Left renal pelvis (tissue), 4 donors: ENCODE measurements at regions not wholly inside any gene's neighbourhood (a gene's known extent, or its start where the extent isn't known, plus 50 kb on each side); places are given as distances from the start of the nearest gene placed in this dataset.

Source experiments
- DNase-seq, 4 donors: peaks; one replicate each; pipeline ENCODE4 v3.0.0-alpha.2; 2013; ENCODE audit warnings: low read depth in 4 of 4, low spot score in 3 of 4

DNA sequence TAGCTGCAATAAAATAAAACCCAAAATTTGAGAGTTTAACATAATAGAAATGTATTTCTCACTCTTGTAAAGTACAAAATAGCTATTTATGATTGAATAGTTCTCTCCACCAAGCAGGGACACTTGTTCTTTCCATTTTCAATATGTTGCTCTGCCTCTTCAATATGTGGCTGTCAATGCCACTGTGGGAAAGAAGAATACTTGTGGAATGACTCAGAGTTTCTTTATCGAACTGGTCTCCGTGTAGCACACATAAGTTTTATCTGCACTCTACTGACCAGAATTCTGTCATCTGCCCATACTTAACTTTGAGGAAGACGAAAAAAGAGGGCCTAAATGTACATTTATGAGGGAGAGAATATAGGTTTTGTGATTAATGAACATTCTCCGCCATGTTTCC is 256.9 kb downstream of the ATXN7L3B start:
- no peak for DNase-seq

DNA sequence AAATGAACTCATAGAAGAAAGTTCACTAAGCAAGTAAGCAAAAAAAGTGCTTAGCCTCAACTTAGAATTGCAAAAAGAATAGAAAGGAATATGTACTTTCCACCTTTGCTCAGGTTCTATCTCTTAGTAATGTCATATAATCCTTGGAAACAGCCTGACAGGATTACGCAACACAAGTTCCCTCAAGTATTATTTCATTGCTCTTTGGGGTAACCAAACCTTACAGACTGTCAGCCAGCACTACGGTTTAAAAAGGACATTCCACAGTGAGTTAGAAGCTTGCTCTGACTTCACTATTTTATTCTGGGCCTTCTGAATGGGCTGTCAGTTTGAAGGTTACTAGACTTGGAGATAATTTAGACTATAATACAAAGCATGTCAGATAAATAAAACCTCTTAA is 264.0 kb downstream of the ATXN7L3B start:
- no peak for DNase-seq

- DNase-seq, result no peak
Measured at GRCh38 chr12:74816398-74817175, 279.0 kb downstream of the ATXN7L3B start.

DNA sequence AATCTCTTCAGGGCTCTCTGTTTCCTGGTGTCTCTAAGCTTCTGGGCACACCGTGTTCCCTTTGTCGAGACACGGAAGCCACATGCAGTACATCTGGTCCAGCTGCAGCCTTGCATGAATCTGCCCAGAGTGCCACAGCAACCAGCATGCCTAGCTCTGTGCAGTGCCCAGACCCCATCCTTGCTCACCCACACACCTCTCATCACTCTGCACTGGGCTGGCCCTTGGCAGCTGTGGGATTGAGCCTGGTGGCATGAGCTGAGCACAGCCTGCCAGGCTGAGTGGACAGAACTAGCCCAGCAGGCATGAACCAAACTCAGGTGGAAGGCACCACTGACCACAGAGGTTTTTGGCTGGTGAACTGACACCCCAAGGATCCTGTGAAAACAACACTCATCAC is 279.9 kb downstream of the ATXN7L3B start:
- DNase-seq, result no peak

DNA sequence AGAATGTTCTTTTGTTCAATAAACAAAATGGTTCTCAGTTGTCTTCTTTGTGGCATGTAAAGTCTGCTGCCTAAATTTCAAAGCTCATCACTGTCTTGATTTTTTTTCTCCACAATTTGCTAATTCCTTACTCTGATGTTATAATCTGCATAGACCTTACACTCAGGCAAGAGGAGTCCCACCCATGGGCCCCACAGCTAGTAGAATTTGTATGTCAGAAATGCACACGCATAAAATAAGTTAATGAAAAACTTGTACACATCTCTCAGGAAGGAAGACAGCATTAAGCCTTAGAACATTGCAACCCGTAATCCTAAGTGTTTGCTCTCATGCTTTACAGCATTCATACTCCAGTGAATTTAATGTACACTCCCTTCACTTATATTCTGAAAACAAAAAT is 280.8 kb downstream of the ATXN7L3B start:
- DNase-seq, result no peak

- DNase-seq, result no peak
Measured at GRCh38 chr12:74820324-74820723, 282.7 kb downstream of the ATXN7L3B start.

GRCh38 chr12:74836567-74836966 is 298.9 kb downstream of the ATXN7L3B start:
- DNase-seq, result no peak

DNA sequence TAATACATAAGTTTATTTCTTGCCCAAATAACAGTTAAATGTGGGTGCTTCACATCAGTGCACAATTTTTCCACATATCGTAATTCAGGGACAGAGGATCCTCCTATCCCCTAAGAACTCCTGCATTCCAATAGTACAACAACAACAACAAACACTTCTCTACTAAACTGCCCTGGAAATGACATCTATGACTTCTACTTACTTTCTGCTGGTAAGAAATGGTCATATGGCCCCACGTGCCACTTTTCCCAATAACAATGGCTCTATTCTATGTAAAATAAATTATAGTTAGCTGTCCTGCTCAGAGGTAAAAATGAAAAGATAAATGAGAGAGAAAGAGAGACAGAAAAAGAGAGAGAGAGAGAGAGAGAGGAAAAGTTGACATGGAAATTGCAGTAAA is 308.5 kb downstream of the ATXN7L3B start:
- no peak for DNase-seq

GRCh38 chr12:74847169-74847568 is 309.5 kb downstream of the ATXN7L3B start:
- DNase-seq, result no peak

DNA sequence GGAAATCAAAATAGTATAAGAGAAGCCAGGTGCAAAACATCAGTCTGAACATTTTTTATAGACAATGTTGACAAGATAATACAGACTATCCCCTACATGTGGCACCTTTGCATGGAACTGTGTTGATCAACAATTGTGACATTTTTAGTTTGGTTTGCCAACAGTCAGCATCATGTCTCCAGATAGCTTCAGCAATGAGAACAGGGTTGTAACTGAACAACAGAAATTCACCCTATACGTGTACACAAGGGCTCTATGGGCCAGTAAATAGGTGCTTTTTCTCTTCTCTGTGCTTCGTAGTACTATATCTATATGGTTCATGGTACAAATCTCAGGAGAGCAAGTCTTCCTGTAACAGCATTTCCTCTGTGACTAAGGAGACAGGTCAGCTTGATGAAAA is 310.4 kb downstream of the ATXN7L3B start:
- no peak for DNase-seq

DNA sequence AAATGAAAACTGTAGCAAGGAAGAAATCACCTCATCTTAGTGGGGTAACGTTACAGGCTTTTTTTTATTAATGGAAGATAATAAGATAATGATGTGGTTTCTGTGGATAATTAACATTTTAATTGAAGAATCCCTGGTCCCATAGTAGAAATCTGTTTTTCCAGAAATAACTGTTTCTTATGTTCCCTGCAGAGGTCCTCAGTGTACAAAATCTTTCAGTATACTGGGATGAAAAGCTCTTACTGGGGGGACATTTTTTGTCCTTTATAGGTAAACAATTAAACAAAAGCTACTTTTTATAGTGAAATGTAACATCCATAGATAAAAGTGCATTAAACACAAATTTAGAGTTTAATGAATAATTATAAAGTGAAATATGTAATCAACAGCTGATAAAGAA is 312.2 kb downstream of the ATXN7L3B start:
- DNase-seq, result no peak

DNA sequence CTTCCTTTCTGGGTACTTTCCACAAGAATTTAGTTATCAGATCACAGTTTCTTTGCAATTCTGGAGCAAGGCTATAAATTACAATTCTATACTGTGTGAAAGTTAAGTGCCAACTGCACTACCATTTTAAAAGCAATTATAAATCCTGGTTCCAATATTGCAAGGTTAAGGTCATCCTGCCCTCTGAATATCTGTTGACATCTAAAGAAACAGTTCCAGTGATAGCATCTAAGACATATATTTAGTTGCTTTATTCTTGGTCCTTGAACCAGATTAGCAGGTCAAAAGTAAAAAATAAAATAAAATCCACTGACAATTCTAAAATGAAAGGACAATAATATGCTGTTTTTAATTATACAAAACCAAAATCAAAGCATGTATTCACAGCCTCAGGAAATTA is 334.2 kb downstream of the ATXN7L3B start:
- no peak for DNase-seq

DNA sequence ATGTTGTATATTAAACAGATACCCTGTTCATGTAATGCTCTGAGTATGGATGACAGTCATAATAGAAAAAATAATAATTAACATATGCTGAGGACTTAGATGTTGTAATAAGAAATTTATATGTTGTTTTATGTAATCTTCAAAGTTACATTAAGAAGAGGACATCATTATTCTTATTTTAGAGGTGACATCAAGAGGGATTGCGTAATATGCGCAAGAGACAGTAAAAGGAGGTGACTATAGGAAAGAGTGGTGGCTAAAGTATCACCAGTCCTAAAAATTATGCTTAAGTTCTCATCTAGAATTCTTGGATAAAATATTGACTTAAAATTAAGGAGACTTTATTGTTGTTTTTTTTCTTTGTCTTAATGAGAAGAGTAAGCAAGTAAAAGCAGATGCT is 323.9 kb downstream of the KCNC2 start:
- DNase-seq, result no peak

DNA sequence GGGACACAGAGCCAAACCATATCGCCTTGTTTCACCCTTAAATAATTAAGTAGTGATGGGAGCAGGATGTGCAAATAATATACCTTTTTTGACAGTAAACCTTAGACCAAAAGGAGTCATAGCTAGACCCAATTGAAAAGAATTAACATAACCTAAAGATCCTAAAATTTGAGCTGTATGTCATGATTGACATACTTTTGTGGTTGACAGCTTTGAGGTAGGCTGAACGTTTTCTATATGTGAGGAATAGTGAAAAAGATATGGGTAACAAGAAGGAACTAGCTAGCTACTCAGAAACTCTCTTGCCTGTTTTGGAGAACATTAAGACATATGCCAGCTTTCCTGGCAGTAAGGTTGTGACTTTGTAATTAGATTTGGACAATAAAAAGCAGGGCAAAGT is 320.6 kb downstream of the KCNC2 start:
- DNase-seq, result no peak

GRCh38 chr12:74889563-74890236 is 319.9 kb downstream of the KCNC2 start:
- no peak for DNase-seq

DNA sequence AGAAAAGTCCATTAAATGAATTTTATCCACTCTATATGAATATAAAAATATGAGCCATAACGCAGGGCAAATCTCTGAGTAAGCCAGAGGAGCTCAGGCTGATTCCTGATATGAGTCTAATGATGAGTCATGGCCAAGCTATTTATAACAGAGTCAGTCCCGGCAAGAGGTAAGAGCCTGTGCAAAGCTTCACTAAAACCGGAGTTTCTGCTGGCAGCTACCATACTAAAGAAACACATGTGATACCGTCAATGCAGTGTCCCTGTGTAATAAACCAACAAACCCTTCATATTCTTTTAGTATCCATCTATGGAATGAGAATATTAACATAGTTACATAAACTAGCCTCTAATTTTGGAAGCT is 319.4 kb downstream of the KCNC2 start:
- DNase-seq, result no peak

DNA sequence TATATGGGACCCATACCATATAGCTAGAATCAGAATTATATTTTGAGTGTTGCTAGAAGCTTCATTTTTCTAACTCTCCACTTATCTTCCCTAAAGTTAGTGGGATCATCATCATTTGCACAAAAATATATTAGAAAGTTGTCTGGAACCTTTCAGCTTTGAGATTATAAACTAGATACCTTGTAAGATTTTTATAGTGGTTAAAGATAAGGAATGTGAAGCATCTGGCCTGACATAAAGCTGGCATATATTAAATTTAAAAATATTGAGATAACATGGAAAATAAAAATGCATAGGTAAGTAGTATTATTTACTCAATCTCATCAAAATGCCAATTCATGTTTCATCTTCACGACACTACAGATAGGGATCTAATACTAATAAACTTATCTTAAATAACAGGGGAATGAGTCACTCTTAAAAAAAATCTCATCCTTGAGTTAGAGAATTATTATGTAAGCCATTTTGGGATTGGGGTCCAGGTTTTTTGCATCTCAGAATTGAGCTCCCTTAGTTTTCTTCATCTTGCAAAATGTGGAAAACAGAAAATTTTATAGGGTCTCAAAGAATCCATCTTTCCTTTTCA is 318.5 kb downstream of the KCNC2 start:
- no peak for DNase-seq

DNA sequence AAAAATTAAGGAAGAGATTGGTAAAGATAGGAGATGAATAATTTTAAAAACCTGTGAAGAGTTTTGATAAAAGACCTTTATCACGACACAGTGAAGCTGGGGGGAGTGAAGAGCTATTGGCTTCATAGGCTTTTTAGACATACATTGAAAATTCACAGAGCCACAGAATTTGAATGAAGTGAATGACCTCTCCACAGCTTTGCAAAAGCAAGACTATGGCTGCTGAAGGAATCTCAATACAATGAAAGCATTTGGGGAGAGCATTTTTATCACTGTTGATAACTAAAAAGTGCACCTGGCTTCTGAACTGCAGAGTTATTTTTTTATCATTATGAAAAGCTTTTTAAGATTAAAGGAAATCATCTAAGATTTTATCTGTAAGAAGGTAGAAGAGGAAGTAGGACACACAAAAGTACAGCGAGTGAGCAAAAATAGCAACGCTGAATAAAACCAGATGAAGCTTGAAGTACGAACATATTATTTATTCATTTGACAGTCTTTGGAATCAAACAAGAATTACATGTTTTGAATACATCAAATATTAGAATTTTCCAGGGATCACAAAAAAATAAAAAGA is 317.5 kb downstream of the KCNC2 start:
- no peak for DNase-seq

- DNase-seq, result no peak
Measured at GRCh38 chr12:74896186-74896585, 313.5 kb downstream of the KCNC2 start.

DNA sequence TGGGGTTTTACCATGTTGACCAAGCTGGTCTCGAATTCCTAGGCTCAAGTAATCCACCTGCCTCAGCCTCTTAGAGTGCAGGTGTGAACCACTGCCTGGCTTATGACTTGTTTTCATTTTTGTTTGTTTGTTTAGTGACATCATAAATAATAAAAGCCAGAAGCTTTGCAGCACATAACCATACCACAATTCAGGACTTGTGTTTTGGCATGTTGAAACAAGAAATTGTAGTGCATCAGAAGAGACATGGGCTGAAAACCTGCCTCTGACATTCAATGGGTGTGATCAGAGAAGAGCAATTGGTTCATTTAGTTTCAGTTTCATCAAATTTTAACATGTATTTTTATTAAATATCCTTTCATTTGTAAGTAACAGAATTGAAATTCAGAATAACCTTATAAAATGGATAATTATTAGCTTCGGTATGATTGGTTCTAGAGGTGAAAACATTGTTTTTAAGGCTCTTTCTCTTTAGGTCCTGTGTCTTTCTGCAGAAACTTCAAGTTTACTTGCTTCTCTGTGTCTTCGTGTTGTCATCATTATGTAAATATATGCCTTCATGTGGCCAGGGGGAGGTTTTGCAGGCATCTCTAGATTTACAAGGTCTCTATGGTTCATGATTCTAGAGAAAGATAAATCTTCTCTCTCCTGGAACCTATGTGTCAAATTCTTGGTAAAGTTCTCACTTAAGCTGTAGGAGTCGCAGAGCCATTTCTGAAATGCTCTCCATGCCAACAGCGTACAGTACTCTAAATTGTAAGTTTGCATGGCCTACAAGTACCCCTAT is 312.0 kb downstream of the KCNC2 start:
- no peak for DNase-seq
